ENCODE measurements at regions not wholly inside any gene's neighbourhood (a gene's known extent, or its start where the extent isn't known, plus 50 kb on each side); places are given as distances from the start of the nearest gene placed in this dataset.

DNA sequence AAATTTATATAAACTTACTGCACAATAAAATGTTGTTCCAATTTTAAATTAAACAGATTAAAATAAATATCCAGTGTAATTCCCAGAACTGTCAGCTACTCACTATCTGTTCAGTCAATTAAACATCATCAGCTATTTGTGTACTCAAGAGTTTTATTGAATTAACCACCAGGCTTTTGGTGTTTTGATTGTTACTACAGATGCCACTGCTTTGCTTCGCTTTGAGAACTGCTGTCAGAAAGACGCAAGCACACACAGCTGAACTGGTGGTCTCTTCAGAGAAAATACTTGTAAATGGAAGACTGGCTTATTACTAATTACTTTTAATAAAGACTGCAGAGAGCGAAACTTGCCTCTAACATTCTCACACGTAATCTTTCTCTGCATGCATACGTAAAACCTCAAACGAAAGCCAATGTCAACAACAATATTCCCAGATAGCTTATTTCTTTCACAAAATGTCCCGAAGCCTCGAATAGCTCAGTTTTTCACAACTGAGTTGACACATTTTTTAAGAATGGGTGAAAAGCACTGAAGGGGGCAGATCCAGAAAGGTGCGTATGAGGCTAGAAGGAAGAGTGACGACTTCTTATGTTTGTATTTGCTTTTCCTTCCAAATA, 259.6 kb upstream of the RPS23 start:
- TF ChIP-seq, protein P1, sequence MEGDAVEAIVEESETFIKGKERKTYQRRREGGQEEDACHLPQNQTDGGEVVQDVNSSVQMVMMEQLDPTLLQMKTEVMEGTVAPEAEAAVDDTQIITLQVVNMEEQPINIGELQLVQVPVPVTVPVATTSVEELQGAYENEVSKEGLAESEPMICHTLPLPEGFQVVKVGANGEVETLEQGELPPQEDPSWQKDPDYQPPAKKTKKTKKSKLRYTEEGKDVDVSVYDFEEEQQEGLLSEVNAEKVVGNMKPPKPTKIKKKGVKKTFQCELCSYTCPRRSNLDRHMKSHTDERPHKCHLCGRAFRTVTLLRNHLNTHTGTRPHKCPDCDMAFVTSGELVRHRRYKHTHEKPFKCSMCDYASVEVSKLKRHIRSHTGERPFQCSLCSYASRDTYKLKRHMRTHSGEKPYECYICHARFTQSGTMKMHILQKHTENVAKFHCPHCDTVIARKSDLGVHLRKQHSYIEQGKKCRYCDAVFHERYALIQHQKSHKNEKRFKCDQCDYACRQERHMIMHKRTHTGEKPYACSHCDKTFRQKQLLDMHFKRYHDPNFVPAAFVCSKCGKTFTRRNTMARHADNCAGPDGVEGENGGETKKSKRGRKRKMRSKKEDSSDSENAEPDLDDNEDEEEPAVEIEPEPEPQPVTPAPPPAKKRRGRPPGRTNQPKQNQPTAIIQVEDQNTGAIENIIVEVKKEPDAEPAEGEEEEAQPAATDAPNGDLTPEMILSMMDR (IDR thresholded peaks at IDR 0.05): no peak
- TF ChIP-seq POLR2AphosphoS5 (IDR thresholded peaks at IDR 0.05): no peak
